ENCODE measurements at regions not wholly inside any gene's neighbourhood (a gene's known extent, or its start where the extent isn't known, plus 50 kb on each side); places are given as distances from the start of the nearest gene placed in this dataset.

DNA sequence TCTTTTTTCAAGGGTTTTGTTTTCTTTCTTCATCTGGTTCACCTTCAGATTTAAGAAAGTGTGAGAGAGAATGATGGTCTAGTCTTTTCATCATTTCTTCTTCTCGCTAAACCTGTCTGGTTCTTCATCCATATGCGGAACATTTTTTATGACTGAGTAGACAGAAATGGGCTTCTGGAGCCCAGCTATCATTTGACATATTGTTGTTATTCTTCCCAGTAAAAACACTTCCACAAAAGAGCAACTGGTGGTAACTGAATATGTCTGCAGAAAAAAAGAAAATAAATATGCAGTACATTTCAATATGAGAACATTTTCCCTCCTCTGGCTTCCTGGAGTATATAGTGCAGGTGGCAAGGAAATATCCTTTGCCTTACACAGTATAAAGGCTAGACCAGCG lies 209.5 kb downstream of the JCAD start:
- no peak for DNase-seq

- peak; percentile 10 for DNase-seq
Measured at GRCh38 chr10:29849126-29849833, 210.1 kb downstream of the JCAD start.

DNA sequence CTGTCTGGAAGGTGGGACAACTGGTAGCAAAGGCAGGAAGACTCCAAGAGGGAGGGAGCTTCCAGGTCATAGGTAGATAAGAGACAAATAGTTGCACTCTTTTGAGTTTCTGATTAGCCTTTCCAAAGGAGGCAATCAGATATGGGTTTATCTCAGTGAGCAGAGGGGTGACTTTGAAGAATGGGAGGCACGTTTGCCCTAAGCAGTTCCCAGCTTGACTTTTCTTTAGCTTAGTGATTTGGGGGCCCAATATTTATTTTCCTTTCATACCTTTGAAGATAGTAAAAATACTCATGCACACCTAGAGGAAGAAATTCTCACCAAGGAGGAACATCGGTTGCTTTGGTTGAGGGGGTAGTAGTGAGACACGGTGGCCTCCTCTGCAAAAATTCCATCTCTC lies 212.1 kb upstream of the SVIL start:
- DNase-seq, result no peak

GRCh38 chr10:29845166-29845565 lies 210.4 kb upstream of the SVIL start:
- DNase-seq, result no peak

- no peak for DNase-seq
Measured at GRCh38 chr10:29843143-29843542, 208.4 kb upstream of the SVIL start.

DNA sequence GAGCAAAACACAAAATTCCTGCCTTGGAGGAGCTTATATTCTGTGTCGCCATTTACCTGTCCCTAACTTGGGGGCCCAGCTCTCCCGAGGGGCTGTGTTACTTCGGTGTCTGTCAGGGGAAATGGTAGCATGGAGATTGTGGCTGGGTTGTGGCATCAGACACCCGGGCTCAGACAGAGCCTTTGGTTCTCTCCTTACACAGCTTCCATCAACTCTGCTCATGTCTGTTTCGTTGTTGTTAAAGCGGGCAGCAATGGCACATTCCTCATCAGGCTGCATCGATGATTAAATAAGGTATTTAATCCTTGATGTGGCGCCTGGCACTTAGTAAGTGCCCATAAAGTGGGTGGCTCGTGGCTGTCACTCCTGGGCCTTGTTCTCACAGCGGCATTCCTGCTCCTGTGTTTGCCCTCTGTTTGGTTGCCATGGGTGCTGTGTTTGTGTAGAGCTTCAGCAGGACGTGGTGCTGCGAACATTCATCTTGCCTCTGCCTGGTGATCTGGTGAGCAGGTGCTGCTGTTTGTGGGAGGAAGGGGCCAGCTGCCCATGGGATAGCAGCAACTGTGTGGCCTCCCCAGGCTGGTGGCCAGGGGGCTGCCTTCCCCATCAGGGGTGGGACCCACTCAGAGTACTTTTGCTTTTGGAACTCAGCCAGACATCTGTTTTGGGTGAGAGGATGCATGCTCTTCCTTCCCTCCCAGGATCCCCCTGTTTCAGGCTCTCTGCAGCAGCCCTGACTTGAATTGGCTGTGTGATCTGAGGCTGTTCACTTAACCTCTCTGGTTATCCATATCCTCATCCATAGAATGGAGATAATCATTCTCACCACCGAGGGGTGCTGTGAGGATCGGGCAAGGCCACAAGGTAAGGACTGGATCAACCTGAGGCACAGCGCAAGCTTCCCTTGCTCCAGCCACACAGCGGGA lies 207.2 kb upstream of the SVIL start:
- DNase-seq, result no peak

GRCh38 chr10:29840516-29841276 lies 205.9 kb upstream of the SVIL start:
- DNase-seq, result no peak

GRCh38 chr10:29839826-29840515 lies 205.2 kb upstream of the SVIL start:
- DNase-seq, result no peak

- no peak for DNase-seq
Measured at GRCh38 chr10:29838539-29838938, 203.8 kb upstream of the SVIL start.

DNA sequence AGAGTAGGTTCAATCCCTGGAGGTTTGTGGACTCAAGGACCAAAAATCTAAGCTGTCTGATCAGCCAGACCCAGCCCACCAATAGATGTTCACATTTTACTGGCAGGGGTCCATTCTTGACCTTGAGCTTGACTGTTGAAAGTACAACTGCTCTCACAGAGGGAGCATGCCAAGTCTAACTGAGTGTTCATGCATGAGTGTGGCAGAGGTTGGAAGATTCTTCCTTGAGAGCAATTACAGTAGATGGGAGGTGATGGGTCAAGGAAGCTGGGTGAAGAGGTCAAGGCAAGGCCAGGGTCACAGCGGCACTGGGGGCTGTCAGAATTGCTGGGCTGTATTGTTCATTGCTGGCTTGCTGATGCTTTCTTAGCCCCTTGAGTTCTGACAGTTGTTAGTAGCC lies 202.8 kb upstream of the SVIL start:
- DNase-seq, result no peak

- DNase-seq, result no peak
Measured at GRCh38 chr10:29836396-29836795, 201.6 kb upstream of the SVIL start.

GRCh38 chr10:29835055-29835454 lies 200.3 kb upstream of the SVIL start:
- no peak for DNase-seq

DNA sequence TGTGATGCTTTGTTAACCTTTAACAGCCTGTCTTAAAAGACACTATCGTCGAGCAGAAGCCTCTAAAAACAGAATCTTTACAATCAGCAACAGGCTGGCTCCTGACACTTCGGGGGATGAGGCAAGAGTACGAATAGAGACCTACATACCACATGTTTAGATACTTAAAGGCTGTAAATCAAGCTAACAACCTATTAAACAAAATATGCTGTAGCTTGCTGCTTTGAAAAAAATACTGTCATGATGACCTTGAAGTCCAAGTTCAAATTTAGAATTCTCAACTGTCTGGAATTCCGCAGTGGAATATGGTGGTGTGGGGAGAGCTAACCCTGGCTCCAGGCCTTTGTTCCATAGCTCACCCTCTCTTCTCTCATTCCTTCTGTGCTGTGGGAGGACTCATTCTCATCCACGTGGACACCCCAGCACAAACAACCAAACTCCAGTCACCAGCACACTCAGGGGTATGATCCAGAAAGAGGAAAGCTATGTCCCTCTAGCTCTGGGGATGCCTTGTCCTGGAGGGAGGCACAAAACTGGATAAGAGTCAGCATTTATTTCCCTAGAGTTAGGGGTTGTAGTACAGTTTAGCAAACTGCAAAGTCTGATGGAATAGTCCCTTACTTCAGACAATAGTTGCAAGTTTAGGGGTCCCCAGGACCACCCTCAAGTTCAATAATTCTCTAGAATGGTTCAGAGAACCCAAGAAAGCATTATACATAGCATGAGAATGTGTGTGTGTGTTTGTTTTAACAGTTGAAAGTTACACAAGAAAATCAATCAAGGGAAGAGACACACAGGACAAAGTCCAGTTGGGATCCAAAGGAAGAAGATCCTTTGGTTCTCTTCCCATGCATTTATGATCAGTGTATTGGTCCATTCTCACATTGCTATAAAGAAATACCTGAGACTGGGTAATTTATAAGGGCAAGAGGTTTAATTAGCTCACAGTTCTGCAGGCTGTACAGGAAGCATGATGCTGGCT lies 196.1 kb upstream of the SVIL start:
- no peak for DNase-seq

DNA sequence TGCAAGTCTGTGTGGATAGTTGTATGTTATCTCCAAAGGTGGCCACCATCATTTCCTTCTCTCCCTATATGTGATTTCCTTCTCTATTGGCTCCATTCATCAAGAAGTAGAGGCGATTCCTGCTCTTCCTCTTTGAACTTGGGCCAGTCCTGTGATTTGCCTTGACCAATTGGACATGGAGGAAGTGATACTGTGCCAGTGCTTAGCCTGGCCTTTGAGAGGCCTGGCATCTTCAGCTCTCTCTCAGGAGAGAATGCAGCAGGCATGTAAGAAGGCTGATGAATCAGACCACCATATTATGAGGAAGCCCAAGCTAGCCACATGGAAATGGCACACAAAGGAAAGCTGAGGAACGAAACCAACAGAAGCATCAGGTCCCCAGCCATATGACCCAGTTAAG lies 195.0 kb upstream of the SVIL start:
- no peak for DNase-seq

DNA sequence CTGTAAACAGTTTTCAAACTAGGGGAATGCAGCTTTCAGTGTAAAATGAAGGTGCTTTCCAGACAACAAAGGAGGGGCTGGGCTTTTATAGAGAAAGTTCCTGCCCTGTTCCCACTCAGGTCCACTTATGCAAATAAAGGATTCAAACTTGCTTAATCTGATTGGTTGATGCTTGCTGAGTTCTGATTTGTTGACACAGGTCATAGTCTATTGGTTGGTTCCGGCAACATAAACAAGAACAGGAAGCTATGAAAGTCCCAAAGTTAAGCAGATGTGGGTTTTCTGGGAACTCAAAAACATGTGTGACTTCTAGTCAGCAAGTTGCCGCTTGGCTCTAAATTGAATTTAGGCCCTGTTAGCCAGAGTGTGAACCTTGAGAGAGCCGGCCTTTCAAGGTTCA lies 194.2 kb upstream of the SVIL start:
- no peak for DNase-seq

- no peak for DNase-seq
Measured at GRCh38 chr10:29828440-29828894, 193.7 kb upstream of the SVIL start.

DNA sequence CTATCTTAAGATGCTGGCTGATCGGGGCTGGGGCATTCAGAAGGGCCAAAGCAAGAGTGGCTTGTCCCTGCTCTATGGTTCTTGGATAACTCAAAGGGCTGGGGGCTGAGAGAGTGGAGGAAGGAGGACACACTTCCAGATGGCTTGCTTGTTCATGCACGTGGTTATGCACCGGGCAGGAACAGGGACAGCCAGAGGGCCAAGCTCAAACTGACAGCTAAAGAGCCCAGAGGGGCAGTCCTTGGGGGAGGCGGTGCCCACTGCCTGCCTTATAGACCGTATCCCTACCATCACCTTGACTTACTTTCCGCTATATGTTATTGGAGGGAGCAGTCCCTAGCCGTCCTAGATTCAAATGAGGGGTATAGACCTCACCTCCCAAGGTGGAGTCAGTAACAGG lies 192.7 kb upstream of the SVIL start:
- DNase-seq, result no peak

- DNase-seq, result no peak
Measured at GRCh38 chr10:29826801-29827450, 192.2 kb upstream of the SVIL start.

- DNase-seq, result no peak
Measured at GRCh38 chr10:29826221-29826620, 191.4 kb upstream of the SVIL start.

- no peak for DNase-seq
Measured at GRCh38 chr10:29823553-29824080, 188.8 kb upstream of the SVIL start.
